ENCODE measurements at regions not wholly inside any gene's neighbourhood (a gene's known extent, or its start where the extent isn't known, plus 50 kb on each side); places are given as distances from the start of the nearest gene placed in this dataset.
"Not testable (repeated sequence)": the region's sequence is repeated elsewhere in the genome, so short reads cannot be mapped to it uniquely, and the experiment has no call there.

DNA sequence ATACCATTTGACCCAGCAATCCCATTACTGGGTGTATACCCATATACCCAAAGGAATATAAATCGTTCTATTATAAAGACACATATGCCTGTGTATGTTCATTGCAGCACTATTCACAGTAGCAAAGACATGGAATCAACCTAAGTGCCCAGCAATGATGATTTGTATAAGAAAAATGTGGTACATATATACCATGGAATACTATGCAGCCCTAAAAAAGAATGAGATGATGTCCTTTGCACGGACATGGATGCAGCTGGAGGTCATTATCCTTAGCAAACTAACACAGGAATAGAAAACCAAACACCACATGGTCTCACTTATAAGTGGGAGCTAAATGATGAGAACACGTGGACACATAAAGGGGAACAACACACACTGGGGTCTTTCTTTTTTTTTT lies 155.0 kb upstream of the CPHXL start:
- WGBS = 92% methylated on average over 2 of the region's 3 CpGs
- H3K4me3 ChIP-seq (ENCODE audit: low read length); H3K4me1 ChIP-seq (ENCODE audit: insufficient read depth, low read length); H3K27ac ChIP-seq (ENCODE audit: low read depth, low read length); H3K9me3 ChIP-seq (ENCODE audit: insufficient read depth, low read depth, low read length); H3K9ac ChIP-seq (ENCODE audit: low read depth, low read length); H3K27me3 ChIP-seq (ENCODE audit: insufficient read depth, low read length); H3K36me3 ChIP-seq (ENCODE audit: insufficient read depth, low read length): not testable (repeated sequence)

DNA sequence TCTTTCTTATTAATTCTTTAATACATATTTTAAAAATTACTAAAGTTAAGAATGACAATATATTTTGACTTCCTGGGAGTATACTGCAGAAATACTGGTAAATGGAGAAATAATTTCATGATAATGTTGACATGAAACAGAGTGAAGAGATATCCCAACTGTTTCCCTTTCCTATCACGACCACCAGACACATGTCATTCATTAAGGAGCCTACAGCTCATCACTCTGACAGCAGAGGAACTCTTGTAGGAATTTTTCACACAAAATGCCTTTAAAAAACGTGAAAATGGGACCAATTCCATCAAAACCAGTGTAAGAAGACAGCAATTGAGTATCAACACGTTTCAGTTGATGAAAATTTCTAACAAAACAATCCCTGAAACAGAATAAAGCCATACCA lies 172.9 kb upstream of the CPHXL start:
- no peak overlapping the region for H3K9ac ChIP-seq (ENCODE audit: low read depth, low read length)

DNA sequence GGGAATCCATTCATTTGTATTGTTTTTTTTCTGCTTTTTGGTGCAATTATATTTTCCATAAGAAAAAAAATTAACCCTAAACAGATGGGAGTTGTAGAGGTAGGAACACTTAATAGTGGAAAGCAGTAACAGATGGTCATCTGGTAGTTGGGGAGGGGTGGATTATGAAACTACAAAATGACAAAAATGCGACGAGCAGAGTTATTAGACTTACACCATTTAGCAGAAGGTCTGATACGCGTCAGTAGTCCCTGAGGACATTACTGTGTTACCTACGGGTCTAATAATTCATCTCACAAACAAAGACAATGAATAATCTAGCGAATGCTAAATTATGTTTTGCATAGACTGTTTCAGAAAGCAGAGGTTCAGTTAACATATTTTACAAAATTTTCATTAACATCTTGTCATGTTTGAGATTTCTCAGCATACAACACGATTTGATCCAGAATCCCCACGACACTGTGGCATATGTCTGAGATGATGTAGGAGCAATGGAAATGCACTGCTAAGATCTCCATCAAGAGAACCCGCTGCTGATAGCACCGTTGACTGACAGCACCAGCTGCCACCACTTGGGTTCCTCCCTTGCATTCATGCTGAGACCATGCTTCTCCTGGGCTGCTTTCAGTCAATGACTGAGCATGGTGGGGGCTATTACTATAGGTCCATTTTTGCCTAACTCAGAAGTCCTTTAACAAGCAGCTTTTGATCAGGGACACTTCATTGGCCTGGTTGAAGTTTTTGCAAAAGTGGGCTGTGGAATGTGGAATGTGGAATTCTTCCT lies 182.2 kb upstream of the CPHXL start:
- Histone ChIP-seq H3K4me3 (ENCODE audit: low read length) (no peak overlapping the region), H3K9me3 (ENCODE audit: insufficient read depth, low read depth, low read length) (no peaks in the 10 kb centered on the region), H3K27ac (ENCODE audit: low read depth, low read length) (no peak overlapping the region), H3K4me1 (ENCODE audit: insufficient read depth, low read length) (peaks cover 6% of the 10 kb centered on the region), H3K27me3 (ENCODE audit: insufficient read depth, low read length) (peaks cover 4% of the 10 kb centered on the region; the same call in 1 of the 2 replicates), H3K36me3 (ENCODE audit: insufficient read depth, low read length) (no peaks in the 10 kb centered on the region), H3K9ac (ENCODE audit: low read depth, low read length) (no peak overlapping the region)
- 90% methylated on average over 10 of the region's 10 CpGs for WGBS

More for the DNA sequence above, 172.9 kb upstream of the CPHXL start:
- Histone ChIP-seq H3K9me3 (ENCODE audit: insufficient read depth, low read depth, low read length) (no peaks in the 10 kb centered on the region), H3K4me3 (ENCODE audit: low read length) (no peak overlapping the region), H3K27ac (ENCODE audit: low read depth, low read length) (no peak overlapping the region), H3K36me3 (ENCODE audit: insufficient read depth, low read length) (no peaks in the 10 kb centered on the region), H3K27me3 (ENCODE audit: insufficient read depth, low read length) (no peaks in the 10 kb centered on the region), H3K4me1 (ENCODE audit: insufficient read depth, low read length) (no peaks in the 10 kb centered on the region)
- WGBS = 77% methylated on average over 3 of the region's 3 CpGs

DNA sequence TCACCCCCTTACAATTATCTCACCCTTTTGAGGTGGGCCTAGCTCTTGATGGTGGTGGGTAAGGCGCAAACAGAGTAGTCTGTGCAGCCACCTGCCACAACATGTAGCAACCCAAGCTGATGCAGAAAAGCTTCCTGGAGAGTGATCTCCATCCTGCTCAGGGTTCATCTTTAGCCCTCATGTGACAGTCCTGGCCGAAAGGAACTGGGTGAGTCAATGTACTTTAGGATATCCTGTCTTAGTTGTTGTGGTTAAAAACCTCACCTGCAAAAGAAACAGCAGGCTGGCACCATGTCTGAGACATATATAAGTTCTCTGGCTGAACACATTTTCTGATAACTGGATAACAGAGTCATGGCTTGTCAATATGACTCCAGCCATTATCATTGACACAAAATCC lies 183.5 kb upstream of the CPHXL start:
- 92% methylated on average over 2 of the region's 2 CpGs for WGBS
- Histone ChIP-seq H3K27ac (ENCODE audit: low read depth, low read length) (no peak overlapping the region), H3K36me3 (ENCODE audit: insufficient read depth, low read length) (no peaks in the 10 kb centered on the region), H3K4me1 (ENCODE audit: insufficient read depth, low read length) (peaks cover 6% of the 10 kb centered on the region), H3K27me3 (ENCODE audit: insufficient read depth, low read length) (peaks cover 7% of the 10 kb centered on the region; the same call in 1 of the 2 replicates), H3K9ac (ENCODE audit: low read depth, low read length) (no peak overlapping the region), H3K4me3 (ENCODE audit: low read length) (no peak overlapping the region), H3K9me3 (ENCODE audit: insufficient read depth, low read depth, low read length) (no peaks in the 10 kb centered on the region)

DNA sequence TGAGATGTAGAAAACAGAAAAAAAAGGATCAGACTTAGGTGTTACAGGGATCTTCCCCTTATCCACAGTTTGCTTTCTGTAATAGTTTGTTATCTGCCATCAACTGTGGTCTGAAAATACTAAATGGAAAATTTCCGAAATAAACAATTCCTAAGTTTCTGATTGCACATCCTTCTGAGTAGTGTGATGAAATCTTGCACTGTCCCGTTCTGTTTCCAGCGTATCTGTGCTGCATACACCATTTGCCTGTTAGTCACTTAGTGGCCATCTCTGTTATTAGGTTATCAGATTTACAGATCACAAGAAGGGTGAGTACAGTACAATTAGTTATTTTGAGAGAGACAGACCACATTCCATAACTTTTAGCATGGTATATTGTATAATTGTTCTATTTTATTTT lies 185.6 kb upstream of the CPHXL start:
- Histone ChIP-seq H3K9ac (ENCODE audit: low read depth, low read length) (no peak overlapping the region), H3K4me3 (ENCODE audit: low read length) (no peak overlapping the region), H3K27me3 (ENCODE audit: insufficient read depth, low read length) (peaks cover 13% of the 10 kb centered on the region), H3K4me1 (ENCODE audit: insufficient read depth, low read length) (peaks cover 6% of the 10 kb centered on the region), H3K9me3 (ENCODE audit: insufficient read depth, low read depth, low read length) (no peaks in the 10 kb centered on the region), H3K36me3 (ENCODE audit: insufficient read depth, low read length) (no peaks in the 10 kb centered on the region), H3K27ac (ENCODE audit: low read depth, low read length) (no peak overlapping the region)
- 100% methylated on average over 3 of the region's 3 CpGs for WGBS

DNA sequence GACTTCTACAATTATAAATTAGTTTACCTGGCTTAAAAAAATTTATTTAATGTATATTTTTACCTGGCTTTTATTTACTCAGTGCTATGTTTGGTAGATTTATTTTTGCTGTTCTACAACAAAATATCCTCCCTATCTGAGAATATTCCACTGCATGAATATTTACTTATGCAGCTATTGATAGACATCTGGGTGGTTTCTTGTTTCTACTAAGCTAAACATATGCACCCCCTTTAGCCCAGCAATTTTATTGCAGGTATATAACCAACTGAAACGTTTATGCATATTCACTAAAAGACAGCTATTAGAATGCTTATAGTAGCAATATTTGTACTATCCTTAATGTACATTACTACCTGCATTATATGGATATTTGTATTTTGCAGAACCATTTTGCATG lies 187.7 kb upstream of the CPHXL start:
- no peak overlapping the region for H3K4me3 ChIP-seq (ENCODE audit: low read length)
- no peaks in the 10 kb centered on the region for H3K36me3 ChIP-seq (ENCODE audit: insufficient read depth, low read length)
- H3K27ac ChIP-seq (ENCODE audit: low read depth, low read length) = no peak overlapping the region
- H3K9me3 ChIP-seq (ENCODE audit: insufficient read depth, low read depth, low read length) = no peaks in the 10 kb centered on the region
- peaks cover 3% of the 10 kb centered on the region for H3K4me1 ChIP-seq (ENCODE audit: insufficient read depth, low read length)
- H3K27me3 ChIP-seq (ENCODE audit: insufficient read depth, low read length) = peaks cover 25% of the 10 kb centered on the region
- no CpG with 5 or more reads among the region's 1 CpG for WGBS
- no peak overlapping the region for H3K9ac ChIP-seq (ENCODE audit: low read depth, low read length)

DNA sequence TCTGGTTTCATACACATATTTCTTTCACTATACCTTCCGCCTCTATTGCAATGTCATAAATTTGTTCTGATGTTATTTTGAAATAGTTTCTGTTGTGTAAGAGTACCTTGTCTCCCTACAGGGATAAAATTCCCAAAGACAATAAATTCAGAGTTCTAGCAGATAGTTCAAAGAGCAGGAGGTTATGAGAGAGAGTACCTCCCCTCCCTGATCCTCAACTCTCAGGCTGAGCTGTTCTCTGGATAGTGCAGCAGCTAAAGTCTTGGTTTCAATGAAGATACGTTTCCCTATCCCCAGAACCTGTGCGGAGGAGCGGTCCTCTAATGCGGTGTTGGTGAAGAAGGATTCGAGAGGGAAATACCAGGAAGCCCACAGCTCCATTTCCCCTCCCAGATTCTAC lies 190.2 kb upstream of the CPHXL start:
- Histone ChIP-seq H3K27me3 (ENCODE audit: insufficient read depth, low read length) (peaks cover 46% of the 10 kb centered on the region), H3K36me3 (ENCODE audit: insufficient read depth, low read length) (no peaks in the 10 kb centered on the region), H3K4me1 (ENCODE audit: insufficient read depth, low read length) (no peaks in the 10 kb centered on the region), H3K4me3 (ENCODE audit: low read length) (no peak overlapping the region), H3K9me3 (ENCODE audit: insufficient read depth, low read depth, low read length) (no peaks in the 10 kb centered on the region), H3K9ac (ENCODE audit: low read depth, low read length) (no peak overlapping the region), H3K27ac (ENCODE audit: low read depth, low read length) (no peak overlapping the region)
- WGBS = 97% methylated on average over 4 of the region's 6 CpGs

DNA sequence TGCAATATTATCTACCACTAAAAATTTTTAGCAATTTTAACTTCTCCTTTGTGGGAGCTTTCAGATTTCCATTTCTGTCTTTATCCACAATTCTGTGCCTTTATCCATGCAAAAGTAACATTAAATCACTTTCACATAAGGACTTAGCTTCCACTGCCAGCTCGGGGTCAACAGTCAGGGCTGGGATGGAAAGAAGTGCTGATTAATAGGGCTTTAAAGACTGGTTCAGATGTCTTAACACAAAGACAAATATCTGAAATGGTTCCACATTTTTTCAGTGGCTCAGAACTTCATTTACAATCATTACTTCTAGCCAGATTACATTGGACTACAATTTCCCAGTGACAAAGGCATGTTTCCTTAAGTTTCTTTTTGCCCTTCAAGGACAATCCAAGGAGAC lies 191.8 kb upstream of the CPHXL start:
- Histone ChIP-seq H3K9ac (ENCODE audit: low read depth, low read length) (no peak overlapping the region), H3K27ac (ENCODE audit: low read depth, low read length) (no peak overlapping the region), H3K4me1 (ENCODE audit: insufficient read depth, low read length) (no peaks in the 10 kb centered on the region), H3K27me3 (ENCODE audit: insufficient read depth, low read length) (peaks cover 63% of the 10 kb centered on the region), H3K4me3 (ENCODE audit: low read length) (no peak overlapping the region), H3K36me3 (ENCODE audit: insufficient read depth, low read length) (no peaks in the 10 kb centered on the region), H3K9me3 (ENCODE audit: insufficient read depth, low read depth, low read length) (no peaks in the 10 kb centered on the region)
- 100% methylated on average over 1 of the region's 1 CpG for WGBS

DNA sequence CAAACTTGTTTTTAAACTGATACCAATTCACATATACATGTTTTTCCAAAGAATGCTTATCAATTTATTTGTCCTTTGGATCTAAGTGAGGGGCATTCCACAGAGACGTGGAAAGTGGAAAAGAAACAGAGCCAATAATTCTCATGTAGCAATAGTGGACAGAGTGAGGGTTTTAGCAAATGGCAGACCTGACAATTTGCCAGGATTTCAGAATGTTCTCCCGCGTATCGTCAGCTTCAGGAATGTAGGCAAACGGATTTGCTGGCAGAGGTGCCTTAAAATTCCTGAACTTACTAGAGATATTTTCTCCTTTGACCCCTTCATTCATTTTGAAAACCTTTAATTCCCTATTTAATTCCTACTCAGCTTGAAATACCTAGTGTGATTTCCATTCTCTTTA lies 193.4 kb upstream of the CPHXL start:
- H3K9ac ChIP-seq (ENCODE audit: low read depth, low read length) = no peak overlapping the region
- H3K27me3 ChIP-seq (ENCODE audit: insufficient read depth, low read length) = peaks cover 76% of the 10 kb centered on the region
- no peaks in the 10 kb centered on the region for H3K36me3 ChIP-seq (ENCODE audit: insufficient read depth, low read length)
- no peak overlapping the region for H3K4me3 ChIP-seq (ENCODE audit: low read length)
- no peaks in the 10 kb centered on the region for H3K9me3 ChIP-seq (ENCODE audit: insufficient read depth, low read depth, low read length)
- no peak overlapping the region for H3K27ac ChIP-seq (ENCODE audit: low read depth, low read length)
- H3K4me1 ChIP-seq (ENCODE audit: insufficient read depth, low read length) = no peaks in the 10 kb centered on the region
- WGBS = 89% methylated on average over 5 of the region's 5 CpGs

DNA sequence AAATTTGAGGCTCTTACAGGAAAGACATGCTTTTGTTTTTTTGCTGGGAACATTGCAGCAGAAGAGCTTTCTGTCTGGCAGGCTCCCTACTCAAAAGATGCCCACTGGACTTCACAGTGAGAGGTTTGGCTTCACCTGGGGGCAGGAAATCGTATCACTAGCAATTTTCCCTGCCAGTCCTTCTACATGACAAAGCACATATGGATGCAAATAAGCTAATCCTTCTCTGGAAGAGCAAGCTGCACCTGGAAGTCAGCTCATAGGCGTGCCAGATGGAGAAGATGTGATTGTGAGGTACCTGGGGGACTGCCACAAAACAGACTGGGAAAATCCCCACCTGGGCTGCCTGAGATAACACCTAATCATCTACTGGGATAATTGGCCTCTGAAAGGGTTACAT lies 195.0 kb upstream of the CPHXL start:
- no peaks in the 10 kb centered on the region for H3K36me3 ChIP-seq (ENCODE audit: insufficient read depth, low read length)
- H3K9ac ChIP-seq (ENCODE audit: low read depth, low read length) = no peak overlapping the region
- 50% methylated on average over 2 of the region's 2 CpGs for WGBS
- H3K9me3 ChIP-seq (ENCODE audit: insufficient read depth, low read depth, low read length) = no peaks in the 10 kb centered on the region
- H3K4me1 ChIP-seq (ENCODE audit: insufficient read depth, low read length) = no peaks in the 10 kb centered on the region
- H3K27me3 ChIP-seq (ENCODE audit: insufficient read depth, low read length) = peaks cover 85% of the 10 kb centered on the region
- no peak overlapping the region for H3K4me3 ChIP-seq (ENCODE audit: low read length)
- no peak overlapping the region for H3K27ac ChIP-seq (ENCODE audit: low read depth, low read length)

DNA sequence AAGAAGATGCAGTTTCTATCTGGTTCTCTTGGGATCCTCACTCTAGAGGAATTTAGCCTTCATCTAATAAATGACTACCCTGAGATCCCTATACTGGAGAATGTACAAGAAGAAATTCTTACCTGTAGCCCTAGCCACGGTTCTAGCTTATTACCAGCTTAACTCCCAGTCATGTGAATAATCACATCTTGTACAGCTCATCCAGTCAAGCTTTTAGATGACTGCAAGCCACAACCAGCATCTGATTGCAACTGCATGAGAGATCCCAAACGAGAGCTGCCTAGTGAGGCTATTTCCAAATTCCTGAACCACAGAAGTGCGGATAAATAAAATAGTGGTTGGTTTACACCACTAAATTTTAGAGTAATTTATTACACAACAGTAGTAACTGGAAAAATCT lies 196.0 kb upstream of the CPHXL start:
- H3K4me3 ChIP-seq (ENCODE audit: low read length) = no peak overlapping the region
- 0 out of 2 replicates have a peak, but pooled peaks cover under 1% of the 10 kb centered on the region for H3K4me1 ChIP-seq (ENCODE audit: insufficient read depth, low read length)
- H3K9me3 ChIP-seq (ENCODE audit: insufficient read depth, low read depth, low read length) = no peaks in the 10 kb centered on the region
- H3K9ac ChIP-seq (ENCODE audit: low read depth, low read length) = no peak overlapping the region
- H3K27ac ChIP-seq (ENCODE audit: low read depth, low read length) = no peak overlapping the region
- no peaks in the 10 kb centered on the region for H3K36me3 ChIP-seq (ENCODE audit: insufficient read depth, low read length)
- H3K27me3 ChIP-seq (ENCODE audit: insufficient read depth, low read length) = peaks cover 88% of the 10 kb centered on the region
- 84% methylated on average over 2 of the region's 3 CpGs for WGBS

DNA sequence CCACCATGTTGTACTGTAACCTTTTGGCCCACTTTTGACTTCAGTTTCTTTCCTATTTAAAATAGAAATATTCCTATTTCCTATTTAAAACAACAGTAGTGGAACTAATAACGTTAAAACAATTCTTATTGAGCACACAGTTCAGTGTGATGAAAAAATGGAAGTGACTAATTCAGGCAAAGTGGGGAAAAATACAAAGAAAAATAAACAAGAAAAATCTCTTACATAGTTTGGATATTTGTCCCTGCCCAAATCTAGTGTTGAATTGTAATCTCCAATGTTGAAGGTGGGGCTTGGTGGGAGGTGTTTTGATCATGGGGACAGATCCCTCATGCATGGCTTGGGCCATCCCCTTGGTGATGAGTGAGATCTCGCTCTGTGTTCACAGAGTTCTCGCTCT lies 198.1 kb upstream of the CPHXL start:
- H3K9me3 ChIP-seq (ENCODE audit: insufficient read depth, low read depth, low read length) = peaks cover 11% of the 10 kb centered on the region; the same call in 1 of the 2 replicates
- 0 out of 2 replicates have a peak, but pooled peaks cover 4% of the 10 kb centered on the region for H3K4me1 ChIP-seq (ENCODE audit: insufficient read depth, low read length)
- no peak overlapping the region for H3K4me3 ChIP-seq (ENCODE audit: low read length)
- WGBS = 89% methylated on average over 2 of the region's 3 CpGs
- peaks cover 97% of the 10 kb centered on the region for H3K27me3 ChIP-seq (ENCODE audit: insufficient read depth, low read length)
- H3K36me3 ChIP-seq (ENCODE audit: insufficient read depth, low read length) = no peaks in the 10 kb centered on the region
- no peak overlapping the region for H3K27ac ChIP-seq (ENCODE audit: low read depth, low read length)
- no peak overlapping the region for H3K9ac ChIP-seq (ENCODE audit: low read depth, low read length)

Measured in HUES64 (cell line).